IMR-90 (cell line): ENCODE measurements at regions not wholly inside any gene's neighbourhood (a gene's known extent, or its start where the extent isn't known, plus 50 kb on each side); places are given as distances from the start of the nearest gene placed in this dataset.

ENCODE experiments used
- POLR2A ChIP-seq: IDR thresholded peaks from 2 replicates; pipeline ENCODE4 v1.6.1; 2012; ENCODE audit warnings: mild to moderate bottlenecking, low read depth, low read length
- TF ChIP-seq, protein P1 (sequence below): conservative IDR thresholded peaks from 2 replicates; pipeline ENCODE4 v1.5.1; 2012; ENCODE audit warnings: mild to moderate bottlenecking, low read depth, low read length, improper control_type of control experiment

DNA sequence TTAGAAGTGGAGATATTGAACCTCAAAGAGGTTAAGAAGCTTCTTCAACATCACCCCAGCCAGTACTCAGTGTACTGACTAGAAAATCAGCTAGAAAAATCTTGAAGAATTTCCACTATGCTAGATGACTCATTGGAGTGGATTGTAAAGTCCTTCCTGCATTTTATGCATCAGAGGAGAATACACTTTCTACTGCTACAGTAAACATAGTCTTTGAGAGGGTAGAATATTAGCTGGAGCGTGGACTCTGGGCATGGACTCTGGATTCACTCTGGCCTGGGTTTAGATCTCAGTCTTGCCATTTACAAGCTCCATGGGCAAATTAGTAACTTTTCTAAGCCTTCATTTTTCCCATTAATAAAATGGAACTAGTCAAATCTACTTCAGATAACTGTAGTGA, 215.9 kb downstream of the IRS1 start:
- TF ChIP-seq, protein P1, sequence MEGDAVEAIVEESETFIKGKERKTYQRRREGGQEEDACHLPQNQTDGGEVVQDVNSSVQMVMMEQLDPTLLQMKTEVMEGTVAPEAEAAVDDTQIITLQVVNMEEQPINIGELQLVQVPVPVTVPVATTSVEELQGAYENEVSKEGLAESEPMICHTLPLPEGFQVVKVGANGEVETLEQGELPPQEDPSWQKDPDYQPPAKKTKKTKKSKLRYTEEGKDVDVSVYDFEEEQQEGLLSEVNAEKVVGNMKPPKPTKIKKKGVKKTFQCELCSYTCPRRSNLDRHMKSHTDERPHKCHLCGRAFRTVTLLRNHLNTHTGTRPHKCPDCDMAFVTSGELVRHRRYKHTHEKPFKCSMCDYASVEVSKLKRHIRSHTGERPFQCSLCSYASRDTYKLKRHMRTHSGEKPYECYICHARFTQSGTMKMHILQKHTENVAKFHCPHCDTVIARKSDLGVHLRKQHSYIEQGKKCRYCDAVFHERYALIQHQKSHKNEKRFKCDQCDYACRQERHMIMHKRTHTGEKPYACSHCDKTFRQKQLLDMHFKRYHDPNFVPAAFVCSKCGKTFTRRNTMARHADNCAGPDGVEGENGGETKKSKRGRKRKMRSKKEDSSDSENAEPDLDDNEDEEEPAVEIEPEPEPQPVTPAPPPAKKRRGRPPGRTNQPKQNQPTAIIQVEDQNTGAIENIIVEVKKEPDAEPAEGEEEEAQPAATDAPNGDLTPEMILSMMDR: no peak
- TF ChIP-seq POLR2A: no peak
